GM19397 (cell line): ENCODE measurements at regions not wholly inside any gene's neighbourhood (a gene's known extent, or its start where the extent isn't known, plus 50 kb on each side); places are given as distances from the start of the nearest gene placed in this dataset.
A peak's percentile ranks its signal among the peaks of the same experiment; 100 is the strongest.
"Not testable (repeated sequence)": the region's sequence is repeated elsewhere in the genome, so short reads cannot be mapped to it uniquely, and the experiment has no call there.

Experiments used
- ATAC-seq: cut with Tn5 transposase; IDR thresholded peaks from one replicate; pipeline ENCODE4 v1.9.1; 2021; ENCODE audit warnings: mild to moderate bottlenecking, moderate library complexity; ENCODE audit not compliant: unreplicated experiment

GRCh38 chr5:104539618-104540350, 977.2 kb upstream of the NUDT12 start:
- no peak for ATAC-seq

GRCh38 chr5:104538734-104539133, 976.1 kb upstream of the NUDT12 start:
- ATAC-seq: no peak

GRCh38 chr5:104533498-104533897, 970.9 kb upstream of the NUDT12 start:
- no peak for ATAC-seq

- no peak for ATAC-seq
Observed at GRCh38 chr5:104526866-104527265, 964.3 kb upstream of the NUDT12 start.

- ATAC-seq: no peak
Observed at GRCh38 chr5:104513640-104514072, 951.1 kb upstream of the NUDT12 start.

GRCh38 chr5:104513121-104513602, 950.6 kb upstream of the NUDT12 start:
- no peak for ATAC-seq

GRCh38 chr5:104512063-104512825, 949.7 kb upstream of the NUDT12 start:
- no peak for ATAC-seq

GRCh38 chr5:104498281-104498680, 935.7 kb upstream of the NUDT12 start:
- no peak for ATAC-seq

- ATAC-seq: no peak
Observed at GRCh38 chr5:104494083-104494482, 931.5 kb upstream of the NUDT12 start.

GRCh38 chr5:104472811-104473210, 910.2 kb upstream of the NUDT12 start:
- no peak for ATAC-seq

- ATAC-seq: no peak
Observed at GRCh38 chr5:104456122-104456521, 893.5 kb upstream of the NUDT12 start.

GRCh38 chr5:104452550-104452949, 890.0 kb upstream of the NUDT12 start:
- no peak for ATAC-seq

- not testable (repeated sequence) for ATAC-seq
Observed at GRCh38 chr5:104451911-104452310, 889.3 kb upstream of the NUDT12 start.

GRCh38 chr5:104444656-104445055, 882.1 kb upstream of the NUDT12 start:
- ATAC-seq: no peak

GRCh38 chr5:104443706-104444105, 881.1 kb upstream of the NUDT12 start:
- ATAC-seq: no peak

GRCh38 chr5:104431981-104432380, 869.4 kb upstream of the NUDT12 start:
- no peak for ATAC-seq

- no peak for ATAC-seq
Observed at GRCh38 chr5:104431002-104431620, 868.5 kb upstream of the NUDT12 start.

GRCh38 chr5:104429911-104430310, 867.3 kb upstream of the NUDT12 start:
- ATAC-seq: no peak

GRCh38 chr5:104421431-104421830, 858.8 kb upstream of the NUDT12 start:
- ATAC-seq: no peak

GRCh38 chr5:104418056-104418455, 855.5 kb upstream of the NUDT12 start:
- ATAC-seq: no peak

GRCh38 chr5:104412649-104413240, 850.2 kb upstream of the NUDT12 start:
- peak; percentile 78 for ATAC-seq
